CD14-positive monocyte (primary cell): ENCODE measurements at regions not wholly inside any gene's neighbourhood (a gene's known extent, or its start where the extent isn't known, plus 50 kb on each side); places are given as distances from the start of the nearest gene placed in this dataset.

ENCODE experiments used
- DNase-seq, 3 donors: peaks; one replicate each; pipeline ENCODE4 v3.0.0-alpha.2; 2011 to 2022
- H2AFZ ChIP-seq: 2 replicates; pipeline ENCODE4 v1.6.0; 2012; ENCODE audit warnings: mild to moderate bottlenecking, low read depth, low read length, inconsistent platforms; ENCODE audit not compliant: insufficient read depth, poor library complexity, severe bottlenecking
- H3K27ac ChIP-seq, 2 donors: 1 replicate in 1 of 2; 2 replicates in 1 of 2; pipeline ENCODE4 v1.5.1; 2012 to 2013; ENCODE audit warnings: low read length in 2 of 2, control low read depth in 1 of 2, inconsistent platforms in 1 of 2, low read depth in 1 of 2, mild to moderate bottlenecking in 1 of 2
- H3K27me3 ChIP-seq, 2 donors: one replicate each; pipeline versions ENCODE4 v1.6.0 to v1.6.1; 2011 to 2013; ENCODE audit warnings: low read length in 2 of 2; ENCODE audit not compliant: control insufficient read depth in 2 of 2, insufficient read depth in 2 of 2
- H3K36me3 ChIP-seq, 2 donors: replicated peaks in 1 of 2; 1 replicate in 1 of 2; 2 replicates in 1 of 2; pipeline versions ENCODE4 v1.5.1 to v1.6.1; 2012 to 2013; ENCODE audit warnings: low read length in 2 of 2, control low read depth in 1 of 2, inconsistent platforms in 1 of 2, mild to moderate bottlenecking in 1 of 2; ENCODE audit not compliant: insufficient read depth in 2 of 2, control insufficient read depth in 1 of 2
- H3K4me1 ChIP-seq, 2 donors: 1 replicate in 1 of 2; 2 replicates in 1 of 2; pipeline versions ENCODE4 v1.5.1 to v1.6.1; 2012 to 2013; ENCODE audit warnings: low read length in 2 of 2, control low read depth in 1 of 2, inconsistent platforms in 1 of 2, mild to moderate bottlenecking in 1 of 2, moderate library complexity in 1 of 2; ENCODE audit not compliant: insufficient read depth in 2 of 2, control insufficient read depth in 1 of 2
- H3K4me2 ChIP-seq: replicated peaks from 2 replicates; pipeline ENCODE3; 2012; ENCODE audit warnings: low read length, moderate library complexity, mild to moderate bottlenecking; ENCODE audit not compliant: poor library complexity, severe bottlenecking; ENCODE audit errors: extremely low read depth
- H3K4me3 ChIP-seq, 3 experiments: fragments of 200-600 bp in 1 of 3; sonication (generic) in 1 of 3; replicated peaks in 1 of 3; 1 replicate in 2 of 3; 2 replicates in 1 of 3; pipeline ENCODE4 v1.5.1; 2011 to 2013; ENCODE audit warnings: low read length in 3 of 3, mild to moderate bottlenecking in 3 of 3, control low read depth in 2 of 3, low read depth in 2 of 3, inconsistent platforms in 1 of 3, moderate library complexity in 1 of 3
- H3K79me2 ChIP-seq: 2 replicates; pipeline ENCODE4 v1.6.0; 2012; ENCODE audit warnings: mild to moderate bottlenecking, control low read depth, inconsistent platforms, low read length, moderate library complexity; ENCODE audit not compliant: insufficient read depth
- H3K9ac ChIP-seq: 2 replicates; pipeline ENCODE4 v1.6.0; 2017; ENCODE audit warnings: low read length, mild to moderate bottlenecking; ENCODE audit not compliant: insufficient read depth, poor library complexity, severe bottlenecking
- H3K9me3 ChIP-seq, 2 donors: replicated peaks in 1 of 2; 1 replicate in 1 of 2; 2 replicates in 1 of 2; pipeline versions ENCODE4 v1.5.1 to v1.6.1; 2012 to 2013; ENCODE audit warnings: low read length in 2 of 2, control low read depth in 1 of 2; ENCODE audit not compliant: control insufficient read depth in 1 of 2, insufficient read depth in 1 of 2
- H4K20me1 ChIP-seq: 2 replicates; pipeline ENCODE4 v1.6.0; 2012; ENCODE audit warnings: mild to moderate bottlenecking, low read length, control low read depth, moderate library complexity; ENCODE audit not compliant: insufficient read depth
- H3K27ac Mint-ChIP-seq, 7 donors: one replicate each; pipeline ENCODE4 v1.8.0; 2020; ENCODE audit warnings: mild to moderate bottlenecking in 7 of 7, mixed read lengths in 7 of 7, moderate library complexity in 6 of 7, inconsistent platforms in 2 of 7
- H3K27me3 Mint-ChIP-seq, 3 donors: one replicate each; pipeline ENCODE4 v1.8.0; 2021 to 2022; ENCODE audit warnings: low read depth in 3 of 3, mild to moderate bottlenecking in 3 of 3, mixed read lengths in 3 of 3, moderate library complexity in 3 of 3, inconsistent platforms in 1 of 3
- H3K36me3 Mint-ChIP-seq, 2 donors: one replicate each; pipeline ENCODE4 v1.8.0; 2020; ENCODE audit warnings: mixed read lengths in 2 of 2, inconsistent platforms in 1 of 2, mild to moderate bottlenecking in 1 of 2
- H3K4me1 Mint-ChIP-seq: one replicate; pipeline ENCODE4 v1.8.0; 2020; ENCODE audit warnings: mild to moderate bottlenecking, mixed read lengths
- H3K4me3 Mint-ChIP-seq, 2 donors: one replicate each; pipeline ENCODE4 v1.8.0; 2020; ENCODE audit warnings: mild to moderate bottlenecking in 2 of 2, mixed read lengths in 2 of 2, moderate library complexity in 1 of 2
- H3K9me3 Mint-ChIP-seq, 7 donors: one replicate each; pipeline ENCODE4 v1.8.0; 2020 to 2022; ENCODE audit warnings: mixed read lengths in 7 of 7, mild to moderate bottlenecking in 6 of 7, moderate library complexity in 6 of 7, inconsistent platforms in 2 of 7
- WGBS: methylation state at CpG from one replicate; pipeline ENCODE4 v1.1.5; 2013; ENCODE audit warnings: missing lambda C conversion rate; ENCODE audit not compliant: insufficient coverage; 5-methylcytosine and 5-hydroxymethylcytosine counted together
- intact Hi-C, 2 donors: fragments of 100-400 bp; cut with micrococcal nuclease; formaldehyde crosslinking; loops; one replicate each; pipeline versions ENCODE4 v1.15.0 to v1.15.1; 2023
- TF ChIP-seq, protein P1 (sequence below): fragments of 200-600 bp; IDR thresholded peaks from one replicate; pipeline ENCODE4 v1.8.0; 2022; ENCODE audit warnings: antibody characterized with exemption, mild to moderate bottlenecking

DNA sequence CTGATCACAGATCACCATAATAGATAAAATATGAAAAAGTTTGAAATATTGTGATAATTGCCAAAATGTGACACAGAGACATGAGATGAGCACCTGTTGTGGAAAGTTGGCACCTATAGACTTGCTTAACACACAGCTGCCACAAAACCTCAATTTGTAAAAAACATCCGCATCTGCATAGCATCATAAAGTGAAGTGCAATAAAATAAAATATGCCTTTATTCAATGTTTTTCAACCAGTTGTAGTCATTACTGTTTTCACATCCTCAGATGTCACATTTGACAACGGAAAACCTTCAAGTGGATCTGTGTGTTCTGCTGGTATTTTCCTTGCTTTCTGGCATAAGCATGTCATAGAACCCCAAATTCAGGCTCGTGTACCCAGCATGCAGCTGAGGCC lies 50.2 kb upstream of the IFNGR1 start:
- Mint-ChIP-seq H3K4me3 (no peak overlapping the region), H3K27me3 (peaks cover 0 to 2% (median 0%) of the 10 kb centered on the region in 3 donors), H3K36me3 (peaks cover 0 to 2% of the 10 kb centered on the region in 2 donors), H3K9me3 (peaks cover 0 to 6% (median 2%) of the 10 kb centered on the region in 7 donors), H3K4me1 (peaks cover 23% of the 10 kb centered on the region), H3K27ac (no peak overlapping the region)
- no CpG with 5 or more reads among the region's 3 CpGs for WGBS
- Histone ChIP-seq H4K20me1 (no peaks in the 10 kb centered on the region), H3K27ac (no peak overlapping the region), H3K9ac (no peak overlapping the region), H3K4me1 (peaks cover 15 to 24% of the 10 kb centered on the region in 2 donors), H3K4me2 (no peak overlapping the region), H3K36me3 (no peaks in the 10 kb centered on the region), H3K4me3 (no peak overlapping the region), H3K9me3 (peaks cover 0 to 1% of the 10 kb centered on the region in 2 donors), H3K27me3 (no peaks in the 10 kb centered on the region), H3K79me2 (no peaks in the 10 kb centered on the region), H2AFZ (no peak overlapping the region)
- TF ChIP-seq, protein P1, sequence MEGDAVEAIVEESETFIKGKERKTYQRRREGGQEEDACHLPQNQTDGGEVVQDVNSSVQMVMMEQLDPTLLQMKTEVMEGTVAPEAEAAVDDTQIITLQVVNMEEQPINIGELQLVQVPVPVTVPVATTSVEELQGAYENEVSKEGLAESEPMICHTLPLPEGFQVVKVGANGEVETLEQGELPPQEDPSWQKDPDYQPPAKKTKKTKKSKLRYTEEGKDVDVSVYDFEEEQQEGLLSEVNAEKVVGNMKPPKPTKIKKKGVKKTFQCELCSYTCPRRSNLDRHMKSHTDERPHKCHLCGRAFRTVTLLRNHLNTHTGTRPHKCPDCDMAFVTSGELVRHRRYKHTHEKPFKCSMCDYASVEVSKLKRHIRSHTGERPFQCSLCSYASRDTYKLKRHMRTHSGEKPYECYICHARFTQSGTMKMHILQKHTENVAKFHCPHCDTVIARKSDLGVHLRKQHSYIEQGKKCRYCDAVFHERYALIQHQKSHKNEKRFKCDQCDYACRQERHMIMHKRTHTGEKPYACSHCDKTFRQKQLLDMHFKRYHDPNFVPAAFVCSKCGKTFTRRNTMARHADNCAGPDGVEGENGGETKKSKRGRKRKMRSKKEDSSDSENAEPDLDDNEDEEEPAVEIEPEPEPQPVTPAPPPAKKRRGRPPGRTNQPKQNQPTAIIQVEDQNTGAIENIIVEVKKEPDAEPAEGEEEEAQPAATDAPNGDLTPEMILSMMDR = no peak
- DNase-seq = no peak
- intact Hi-C loops = no loop called here
